22Rv1 (cell line): ENCODE measurements at regions not wholly inside any gene's neighbourhood (a gene's known extent, or its start where the extent isn't known, plus 50 kb on each side); places are given as distances from the start of the nearest gene placed in this dataset.

ENCODE experiments used
- H3K27ac ChIP-seq: fragments of 450-650 bp; 2 replicates; pipeline ENCODE4 v1.5.1; 2017
- ZFX ChIP-seq: fragments of 450-650 bp; IDR thresholded peaks from 2 replicates; pipeline ENCODE4 v1.6.1; 2017; ENCODE audit warnings: antibody characterized with exemption, borderline replicate concordance
- TF ChIP-seq, protein P1 (sequence below): fragments of 450-650 bp; IDR thresholded peaks from 2 replicates; pipeline ENCODE4 v1.5.1; 2017; ENCODE audit warnings: mild to moderate bottlenecking

DNA sequence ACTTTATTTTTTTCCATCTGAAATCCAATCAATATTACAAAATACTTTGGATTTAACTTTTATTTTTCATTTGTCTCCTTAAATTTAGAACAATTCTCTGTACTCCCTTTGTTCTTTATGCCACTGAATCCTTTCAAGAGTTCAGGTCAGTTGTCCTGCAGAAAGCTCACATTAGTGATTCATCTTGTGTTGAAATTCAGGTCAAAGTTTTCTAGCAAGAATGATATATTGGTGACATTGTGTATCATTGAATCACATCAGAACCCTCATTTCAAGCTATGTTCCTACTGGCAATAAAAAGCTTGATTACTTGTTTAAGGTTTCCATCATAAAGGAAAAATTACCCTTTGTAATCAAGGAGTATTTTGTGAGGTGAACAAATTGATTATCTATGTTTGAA, 378.8 kb upstream of the STEAP1 start:
- no peak overlapping the region for H3K27ac ChIP-seq
- TF ChIP-seq ZFX: no peak
- TF ChIP-seq, protein P1, sequence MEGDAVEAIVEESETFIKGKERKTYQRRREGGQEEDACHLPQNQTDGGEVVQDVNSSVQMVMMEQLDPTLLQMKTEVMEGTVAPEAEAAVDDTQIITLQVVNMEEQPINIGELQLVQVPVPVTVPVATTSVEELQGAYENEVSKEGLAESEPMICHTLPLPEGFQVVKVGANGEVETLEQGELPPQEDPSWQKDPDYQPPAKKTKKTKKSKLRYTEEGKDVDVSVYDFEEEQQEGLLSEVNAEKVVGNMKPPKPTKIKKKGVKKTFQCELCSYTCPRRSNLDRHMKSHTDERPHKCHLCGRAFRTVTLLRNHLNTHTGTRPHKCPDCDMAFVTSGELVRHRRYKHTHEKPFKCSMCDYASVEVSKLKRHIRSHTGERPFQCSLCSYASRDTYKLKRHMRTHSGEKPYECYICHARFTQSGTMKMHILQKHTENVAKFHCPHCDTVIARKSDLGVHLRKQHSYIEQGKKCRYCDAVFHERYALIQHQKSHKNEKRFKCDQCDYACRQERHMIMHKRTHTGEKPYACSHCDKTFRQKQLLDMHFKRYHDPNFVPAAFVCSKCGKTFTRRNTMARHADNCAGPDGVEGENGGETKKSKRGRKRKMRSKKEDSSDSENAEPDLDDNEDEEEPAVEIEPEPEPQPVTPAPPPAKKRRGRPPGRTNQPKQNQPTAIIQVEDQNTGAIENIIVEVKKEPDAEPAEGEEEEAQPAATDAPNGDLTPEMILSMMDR: no peak

DNA sequence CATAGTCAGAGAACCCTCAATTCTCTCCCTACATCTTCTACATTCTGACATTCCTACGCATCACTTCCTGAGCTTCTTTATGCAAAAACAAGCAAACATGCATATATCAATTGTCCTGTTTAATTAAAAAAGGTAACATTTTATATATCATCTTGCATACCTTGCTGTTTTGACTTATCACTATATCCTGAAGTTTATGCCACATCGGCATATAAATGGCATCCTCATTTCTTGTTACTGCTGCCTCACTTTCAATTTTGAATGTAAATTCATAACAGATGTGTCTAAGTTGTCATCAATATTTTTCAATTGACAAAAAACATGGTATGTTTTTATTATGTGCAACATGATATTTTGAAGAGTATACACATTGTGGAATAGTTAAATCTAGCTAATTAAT, 377.3 kb upstream of the STEAP1 start:
- TF ChIP-seq, protein P1: no peak
- no peak for TF ChIP-seq ZFX
- H3K27ac ChIP-seq: no peak overlapping the region

DNA sequence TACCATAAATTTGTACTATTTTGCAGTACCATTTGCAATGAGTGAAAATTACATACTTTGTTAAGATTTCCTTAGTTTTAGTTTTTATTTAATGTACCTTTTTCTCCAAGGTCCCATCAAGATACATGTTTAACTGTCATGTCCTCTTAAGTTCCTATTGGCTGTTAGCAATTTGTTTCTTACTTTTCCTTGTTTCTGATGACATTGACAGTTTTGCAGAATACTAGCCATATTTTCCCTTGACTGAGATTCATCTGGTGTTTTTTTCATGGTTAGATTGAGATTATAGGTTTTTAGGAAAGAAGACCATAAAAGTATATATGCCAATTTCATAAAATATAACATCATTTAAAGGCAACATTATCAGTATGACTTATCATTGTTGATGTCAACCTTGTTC, 376.8 kb upstream of the STEAP1 start:
- no peak overlapping the region for H3K27ac ChIP-seq
- TF ChIP-seq, protein P1: no peak
- no peak for TF ChIP-seq ZFX

DNA sequence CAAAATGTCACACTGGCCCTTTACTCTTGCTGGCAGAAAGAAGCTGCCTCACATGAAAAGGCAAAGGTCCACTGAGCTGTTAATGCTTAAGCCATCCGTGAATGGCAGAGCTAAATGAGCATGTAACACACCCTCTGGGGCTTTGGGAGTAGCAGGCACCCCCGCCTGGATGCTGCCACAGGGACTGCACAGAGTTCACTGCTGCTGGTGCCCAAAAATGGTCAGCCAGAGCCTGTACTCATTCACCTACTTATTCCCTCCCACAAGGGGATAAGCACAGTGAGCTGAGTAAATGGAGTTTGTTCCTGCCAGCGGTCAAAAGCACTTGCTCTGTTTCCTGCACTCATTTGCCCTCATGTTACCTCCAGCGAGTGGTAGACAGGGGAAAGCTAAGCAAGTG, 374.0 kb upstream of the STEAP1 start:
- TF ChIP-seq, protein P1: no peak
- TF ChIP-seq ZFX: no peak
- H3K27ac ChIP-seq: no peak overlapping the region

DNA sequence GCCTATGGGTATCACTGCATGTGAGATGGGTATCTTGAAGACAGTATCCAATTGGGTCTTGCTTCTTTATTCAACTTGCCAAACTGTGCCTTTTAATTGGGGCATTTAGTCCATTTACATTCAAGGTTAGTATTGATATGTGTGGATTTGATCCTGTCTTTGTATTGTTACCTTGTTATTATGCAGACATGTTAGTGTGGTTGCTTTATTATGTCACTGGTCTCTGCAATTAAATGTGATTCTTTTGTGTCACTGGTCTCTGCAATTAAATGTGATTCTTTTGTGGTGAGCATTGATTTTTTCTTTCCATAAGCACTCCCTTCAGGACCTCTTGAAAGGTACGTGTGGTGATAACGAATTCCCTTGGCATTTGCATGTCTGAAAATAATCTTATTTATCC, 357.8 kb upstream of the STEAP1 start:
- no peak overlapping the region for H3K27ac ChIP-seq
- TF ChIP-seq, protein P1: no peak
- no peak for TF ChIP-seq ZFX

DNA sequence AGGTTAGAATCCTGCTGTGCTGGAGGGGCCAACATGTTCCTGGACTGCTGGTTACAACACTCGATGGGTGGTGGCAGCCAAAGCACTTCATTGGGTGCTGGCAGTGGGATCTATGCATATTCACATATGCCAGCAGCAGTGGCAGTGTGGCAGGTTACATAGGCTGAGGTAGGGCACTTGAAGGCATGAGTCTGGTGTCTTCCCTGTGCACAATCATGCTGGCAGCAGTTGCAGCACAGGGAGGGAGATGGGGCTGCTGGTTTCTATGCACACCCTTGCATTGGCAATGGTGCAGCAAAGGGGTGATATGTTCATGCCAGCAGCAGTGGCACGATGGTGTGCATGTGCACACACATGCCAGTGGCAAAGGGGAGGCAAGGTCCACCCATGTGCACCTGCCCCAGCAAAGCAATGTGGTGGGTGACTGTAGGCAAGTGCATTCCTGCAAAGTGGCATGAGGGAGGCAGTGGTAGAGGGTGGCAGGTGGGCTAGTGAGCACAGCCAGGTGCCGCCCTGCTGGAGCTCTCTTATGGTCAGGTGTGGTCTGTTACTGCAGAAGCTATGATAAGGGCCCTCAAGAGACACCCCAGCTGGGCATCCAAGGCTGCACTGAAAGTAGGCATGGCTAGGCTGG, 356.2 kb upstream of the STEAP1 start:
- no peak for TF ChIP-seq ZFX
- TF ChIP-seq, protein P1: no peak
- H3K27ac ChIP-seq: no peak overlapping the region

DNA sequence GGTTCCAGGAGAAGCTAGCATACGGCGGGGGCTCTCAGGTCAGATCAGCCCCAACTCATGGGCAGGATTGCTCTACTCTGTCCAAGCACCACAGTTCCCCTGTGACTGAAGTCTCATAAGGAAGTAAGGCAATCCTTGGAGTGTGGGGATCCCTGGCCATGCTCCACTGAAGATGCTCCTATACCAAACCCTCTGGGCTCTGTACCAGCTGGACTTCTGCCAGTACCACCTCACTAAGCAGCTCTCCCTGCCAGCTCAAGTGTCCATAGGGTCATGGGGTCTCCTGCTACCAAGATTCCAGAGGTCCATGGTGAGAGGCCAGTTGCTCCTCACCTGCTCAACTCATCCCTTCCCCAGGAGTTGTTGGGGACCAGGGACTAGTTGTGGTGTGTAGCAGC, 355.7 kb upstream of the STEAP1 start:
- no peak overlapping the region for H3K27ac ChIP-seq
- TF ChIP-seq, protein P1: no peak
- no peak for TF ChIP-seq ZFX
